Stimulated activated CD8-positive, alpha-beta memory T cell treated with anti-CD3 and anti-CD28 coated beads, Interleukin-15, amount 100 ng/mL, for 4 hours (primary cell): ENCODE measurements at regions not wholly inside any gene's neighbourhood (a gene's known extent, or its start where the extent isn't known, plus 50 kb on each side); places are given as distances from the start of the nearest gene placed in this dataset.

ENCODE experiments used
- DNase-seq, 2 donors: peaks; one replicate each; pipeline ENCODE4 v3.0.0-alpha.2; 2020; ENCODE audit warnings: low read depth in 2 of 2

- no peak for DNase-seq
These were observed 129.0 kb upstream of the PPP2R2D start for GRCh38 chr10:131771634-131772358.

DNA sequence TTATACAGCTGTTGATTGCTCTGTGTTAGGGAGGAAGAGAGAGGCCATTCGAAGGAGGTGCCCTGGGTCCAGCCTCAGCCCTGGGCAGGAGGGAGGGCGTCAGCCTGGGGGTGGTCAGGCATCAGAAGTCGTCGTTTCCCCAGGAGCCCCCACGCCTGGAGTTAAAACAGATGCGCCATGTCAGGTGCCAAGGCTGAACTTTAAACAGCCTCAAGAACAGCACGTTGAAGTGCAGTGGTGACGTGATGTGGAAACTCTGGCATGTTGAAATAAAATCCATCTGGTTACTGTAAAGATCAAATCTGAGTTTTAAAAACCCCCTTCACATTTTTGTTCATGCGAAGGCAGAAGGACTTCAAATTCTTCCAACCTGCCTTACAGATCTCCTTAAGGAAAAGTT is 128.4 kb upstream of the PPP2R2D start:
- no peak for DNase-seq

DNA sequence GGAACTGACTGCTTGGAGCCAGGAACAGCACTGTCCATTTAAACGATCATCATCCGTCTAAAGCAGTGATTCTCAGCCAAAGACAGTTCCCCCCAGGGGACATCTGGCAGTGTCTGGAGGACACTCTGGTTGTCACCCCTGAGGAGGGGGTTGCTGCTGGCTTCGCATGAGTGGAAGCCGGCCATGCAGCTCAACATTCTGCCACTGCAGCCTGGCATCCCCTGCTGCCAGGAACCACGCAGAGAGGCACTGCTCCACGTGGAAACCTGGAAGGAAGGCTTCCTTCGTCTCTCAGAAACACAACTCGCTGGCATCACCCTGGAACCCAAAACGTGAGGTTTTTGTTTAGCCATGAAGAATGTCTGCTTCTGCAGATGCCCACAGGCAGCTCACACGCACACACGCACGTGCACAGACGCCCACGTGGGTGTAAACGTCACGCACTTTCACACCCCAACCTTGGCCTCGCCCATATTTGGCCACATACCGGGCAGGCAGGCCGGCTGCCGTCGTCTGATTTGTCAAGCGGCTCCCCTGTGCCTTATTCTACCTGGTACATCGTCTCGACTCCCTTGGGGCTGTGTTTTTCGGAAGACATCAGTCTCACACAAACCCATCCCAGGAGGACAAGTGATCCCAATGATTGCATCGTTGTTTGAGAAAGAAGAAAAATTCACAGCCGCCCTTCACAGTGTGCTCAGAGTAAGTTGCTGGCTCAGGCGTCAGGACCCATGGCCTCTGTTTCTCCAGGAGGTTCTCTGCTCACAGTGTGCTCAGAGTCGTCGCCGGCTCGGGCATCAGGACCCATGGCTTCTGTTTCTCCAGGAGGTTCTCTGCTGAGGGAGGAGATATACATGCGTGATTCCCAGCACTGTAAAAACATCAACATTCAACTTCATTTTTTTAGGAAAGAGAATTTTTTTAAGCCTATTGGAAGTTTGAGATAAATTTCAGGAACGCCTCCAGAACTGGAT is 127.2 kb upstream of the PPP2R2D start:
- DNase-seq, result no peak

DNA sequence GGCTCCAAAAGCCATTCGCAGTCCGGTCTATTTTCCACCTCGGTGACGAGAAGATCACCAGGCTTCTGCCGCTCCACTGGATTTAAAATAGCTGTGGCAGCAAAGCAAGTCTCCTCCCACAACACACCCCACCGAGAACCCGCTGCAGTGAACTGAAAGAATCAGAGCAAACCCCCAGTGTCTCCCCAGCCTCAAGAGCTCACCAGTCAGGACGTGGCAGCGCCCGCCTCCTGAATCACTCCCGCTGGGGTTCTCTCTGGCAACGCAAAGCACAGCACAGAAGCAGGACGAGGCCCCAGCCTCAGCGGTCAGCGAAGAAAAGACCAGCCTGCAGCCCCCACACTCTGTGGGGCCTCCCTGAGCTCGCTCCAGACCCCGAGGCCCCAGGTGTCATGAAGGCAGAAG is 126.1 kb upstream of the PPP2R2D start:
- DNase-seq, result no peak

- no peak for DNase-seq
These were observed 125.4 kb upstream of the PPP2R2D start for GRCh38 chr10:131775433-131775832.

DNA sequence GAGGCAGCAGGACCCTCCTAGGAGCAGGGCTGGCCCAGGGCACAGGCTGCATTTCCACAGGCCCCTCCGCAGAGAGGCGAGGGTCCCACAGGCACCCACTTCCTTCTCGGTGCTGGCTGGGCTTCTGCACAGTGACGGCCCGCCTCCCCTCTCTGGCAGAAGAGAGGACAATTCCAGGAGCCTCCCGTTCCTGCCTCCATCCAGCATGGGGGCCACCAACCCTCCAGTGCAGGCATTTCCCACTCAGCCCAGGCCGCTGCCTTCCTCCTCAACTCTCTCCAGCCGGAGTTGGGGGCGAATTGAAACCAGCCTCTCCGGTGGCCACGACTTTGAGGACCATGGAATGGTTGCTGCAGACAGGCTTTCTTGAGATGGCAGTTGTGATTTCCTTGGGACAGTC is 125.0 kb upstream of the PPP2R2D start:
- no peak for DNase-seq

DNA sequence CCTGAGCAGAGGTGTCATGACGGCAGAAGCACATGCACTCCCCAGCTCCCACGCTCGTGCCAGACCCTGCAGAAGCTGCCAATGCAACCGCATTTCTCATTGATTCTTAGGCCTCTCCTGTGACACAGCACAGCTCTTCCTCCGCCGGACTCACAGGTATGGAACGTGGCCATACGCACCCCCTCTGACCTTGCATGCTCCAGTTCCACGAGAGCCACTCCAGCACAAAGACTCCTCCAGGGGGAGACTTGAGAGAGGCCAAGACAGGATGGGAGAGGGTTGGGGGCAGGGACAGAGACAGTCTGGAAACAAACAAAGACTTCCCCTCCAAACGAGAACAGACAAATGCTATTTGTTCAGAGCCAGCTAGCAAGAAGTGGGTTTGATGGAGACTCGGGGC is 124.3 kb upstream of the PPP2R2D start:
- DNase-seq, result no peak

GRCh38 chr10:131777162-131777561 is 123.6 kb upstream of the PPP2R2D start:
- DNase-seq, result no peak

- DNase-seq, result no peak
These were observed 122.9 kb upstream of the PPP2R2D start for GRCh38 chr10:131777921-131778320.

GRCh38 chr10:131778385-131778784 is 122.4 kb upstream of the PPP2R2D start:
- no peak for DNase-seq

DNA sequence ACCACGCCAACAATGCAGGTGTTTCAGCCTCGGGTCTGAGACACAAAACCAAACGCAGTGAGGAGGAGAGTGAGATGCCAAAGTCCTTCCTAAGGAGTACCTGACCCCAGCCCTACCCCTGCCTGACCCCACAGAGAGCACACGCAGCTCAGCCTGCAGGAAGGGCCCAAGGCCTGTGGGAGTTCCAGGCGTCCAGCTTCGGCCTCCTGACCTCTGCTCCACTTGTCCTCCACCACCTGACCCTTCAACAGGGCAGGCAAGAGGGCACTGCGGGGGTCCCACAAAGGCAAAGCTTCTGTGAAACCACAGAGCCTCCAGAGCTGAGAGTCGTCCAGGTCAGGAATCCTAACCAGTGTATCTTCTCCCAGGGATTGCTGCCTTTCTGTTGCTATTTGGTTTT is 122.0 kb upstream of the PPP2R2D start:
- no peak for DNase-seq

- no peak for DNase-seq
These were observed 121.0 kb upstream of the PPP2R2D start for GRCh38 chr10:131779661-131780394.

DNA sequence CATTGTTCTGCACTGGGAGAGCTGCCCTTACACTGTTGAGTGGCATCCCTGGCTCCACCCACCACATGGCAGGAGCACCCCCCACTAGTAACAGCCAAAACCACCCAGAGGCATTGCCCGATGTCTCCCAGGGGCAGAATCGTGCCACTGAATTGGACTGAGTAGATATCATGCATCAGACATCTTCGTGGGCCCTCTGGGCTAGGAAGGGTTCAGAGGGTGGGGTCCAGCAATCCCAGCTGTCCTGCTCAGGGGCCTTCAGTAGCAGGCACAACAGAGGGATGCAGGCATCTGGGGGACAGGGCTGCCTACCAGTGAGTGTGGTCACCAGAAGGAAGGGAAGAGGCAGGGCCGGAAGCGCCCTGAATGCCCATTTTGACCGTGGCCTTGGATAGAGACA is 119.7 kb upstream of the PPP2R2D start:
- DNase-seq, result no peak

DNA sequence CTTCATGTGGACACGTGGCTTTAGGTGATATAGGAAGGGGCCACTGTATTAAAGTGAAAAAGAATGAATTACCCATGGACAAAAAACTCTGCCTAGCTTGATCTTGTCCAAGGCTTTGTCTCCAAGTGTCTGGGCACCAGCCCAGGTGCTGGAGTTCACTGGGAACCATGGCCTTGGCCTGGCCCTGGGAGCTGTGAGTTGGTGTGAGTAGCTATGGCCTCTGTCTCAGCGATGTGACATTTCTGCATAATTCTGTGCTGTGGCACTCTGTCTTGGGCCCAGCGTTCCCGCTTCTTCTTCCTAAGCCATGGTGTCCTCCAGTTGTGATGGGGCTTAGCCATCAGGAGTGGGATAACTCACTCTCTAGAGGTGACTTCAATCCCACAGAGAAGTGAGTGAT is 119.0 kb upstream of the PPP2R2D start:
- no peak for DNase-seq

GRCh38 chr10:131784363-131785120 is 116.3 kb upstream of the PPP2R2D start:
- DNase-seq, result no peak

DNA sequence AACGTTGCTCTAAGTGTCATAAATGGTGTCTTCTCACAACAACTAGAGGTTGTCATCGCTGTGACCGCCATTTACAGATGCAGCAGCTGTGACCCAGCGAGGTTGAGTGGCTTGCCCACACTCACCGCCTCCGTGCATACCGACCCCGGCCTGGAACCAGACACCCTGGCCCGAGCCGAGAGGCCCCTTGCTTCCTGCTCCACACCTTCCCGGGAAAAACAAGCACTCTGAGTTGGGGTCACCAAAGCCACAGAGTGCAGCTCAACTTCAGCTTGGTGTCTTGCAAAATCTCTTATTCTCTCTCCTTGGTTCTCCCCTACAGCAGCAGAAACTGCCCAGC is 115.7 kb upstream of the PPP2R2D start:
- no peak for DNase-seq

- DNase-seq, result no peak
These were observed 113.8 kb upstream of the PPP2R2D start for GRCh38 chr10:131786756-131787605.

DNA sequence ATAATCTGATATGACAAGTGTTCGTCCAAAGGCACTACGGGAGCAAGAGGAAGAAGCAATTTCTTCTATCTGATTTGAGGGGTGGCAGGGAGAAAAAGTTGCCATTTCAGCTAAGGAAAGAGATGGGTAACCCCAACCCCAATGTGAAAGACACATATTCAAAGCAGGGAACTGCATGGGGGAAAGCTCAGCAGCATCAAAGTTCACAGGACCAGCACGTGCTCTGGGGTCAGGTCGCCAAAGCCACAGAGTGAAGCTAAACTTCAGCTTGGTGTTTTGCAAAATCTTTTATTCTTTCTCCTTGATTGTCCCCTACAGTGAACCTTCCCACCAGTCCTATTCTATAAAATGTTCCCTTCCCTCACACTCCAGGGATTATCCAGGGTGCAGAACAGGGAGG is 112.8 kb upstream of the PPP2R2D start:
- DNase-seq, result no peak

DNA sequence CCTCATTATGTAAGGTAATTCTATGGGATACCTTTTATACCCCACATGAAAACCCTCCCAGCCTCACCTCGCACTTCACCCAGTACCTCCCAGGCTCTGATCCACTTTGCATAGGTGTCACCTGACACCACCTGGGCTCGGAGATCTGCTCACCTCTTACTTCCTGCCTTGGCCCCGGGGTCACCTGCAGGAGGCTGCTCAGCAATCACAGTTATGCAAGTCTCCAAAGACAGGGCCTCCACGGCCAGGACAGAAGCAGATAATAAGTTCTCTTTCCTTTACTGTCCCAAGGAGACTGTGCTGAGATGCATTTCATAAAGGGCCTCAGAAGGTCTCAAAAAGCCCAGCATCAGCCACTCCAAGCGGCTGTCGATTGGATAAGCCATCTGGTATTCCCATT is 112.4 kb upstream of the PPP2R2D start:
- no peak for DNase-seq

GRCh38 chr10:131789516-131789915 is 111.3 kb upstream of the PPP2R2D start:
- DNase-seq, result no peak

- no peak for DNase-seq
These were observed 110.8 kb upstream of the PPP2R2D start for GRCh38 chr10:131790021-131790420.
